Erythroblast (primary cell): ENCODE measurements at regions not wholly inside any gene's neighbourhood (a gene's known extent, or its start where the extent isn't known, plus 50 kb on each side); places are given as distances from the start of the nearest gene placed in this dataset.

Source experiments
- DNase-seq, 2 experiments: peaks; one replicate each; lab custom pipeline; 2025; lab: John Stamatoyannopoulos, UW
- GATA1 ChIP-seq: IDR thresholded peaks from 2 replicates; pipeline ENCODE4 v1.6.1; 2011; ENCODE audit warnings: low read depth, mild to moderate bottlenecking, control low read depth, low read length, moderate library complexity
- POLR2A ChIP-seq: IDR thresholded peaks from 2 replicates; pipeline ENCODE4 v1.6.1; 2011; ENCODE audit warnings: mild to moderate bottlenecking, low read length

- DNase-seq = no peak
Observed at GRCh38 chr10:78474743-78475142, 441.1 kb downstream of the RPS24 start.

DNA sequence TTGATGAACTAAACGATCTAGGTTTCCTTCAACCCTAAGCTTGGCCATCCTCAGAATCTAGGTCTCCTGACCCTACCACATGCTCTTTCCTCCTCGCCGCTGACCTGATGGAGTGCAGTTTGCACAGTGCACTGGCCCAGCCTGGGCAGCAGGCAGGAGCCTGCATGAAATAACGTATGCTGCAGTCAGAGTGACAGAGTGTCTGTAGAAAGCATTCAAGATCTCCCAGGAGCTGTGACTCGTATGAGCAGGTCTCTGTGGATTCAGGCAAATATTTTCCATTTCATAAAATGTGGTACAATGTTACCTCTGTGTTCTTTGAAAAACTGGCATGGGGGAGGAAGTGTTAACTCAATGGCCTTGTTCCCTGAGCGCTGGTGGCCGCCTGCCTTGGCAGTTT, 441.8 kb downstream of the RPS24 start:
- TF ChIP-seq POLR2A (no peak), GATA1 (no peak)
- no peak for DNase-seq

More at GRCh38 chr10:78474743-78475142, 441.1 kb downstream of the RPS24 start:
- TF ChIP-seq GATA1 (no peak), POLR2A (no peak)

- TF ChIP-seq GATA1 (no peak), POLR2A (no peak)
- DNase-seq = no peak
Observed at GRCh38 chr10:78476156-78476555, 442.5 kb downstream of the RPS24 start.

- no peak for DNase-seq
- TF ChIP-seq POLR2A = no peak
- TF ChIP-seq GATA1 = no peak
Observed at GRCh38 chr10:78476844-78477243, 443.2 kb downstream of the RPS24 start.

DNA sequence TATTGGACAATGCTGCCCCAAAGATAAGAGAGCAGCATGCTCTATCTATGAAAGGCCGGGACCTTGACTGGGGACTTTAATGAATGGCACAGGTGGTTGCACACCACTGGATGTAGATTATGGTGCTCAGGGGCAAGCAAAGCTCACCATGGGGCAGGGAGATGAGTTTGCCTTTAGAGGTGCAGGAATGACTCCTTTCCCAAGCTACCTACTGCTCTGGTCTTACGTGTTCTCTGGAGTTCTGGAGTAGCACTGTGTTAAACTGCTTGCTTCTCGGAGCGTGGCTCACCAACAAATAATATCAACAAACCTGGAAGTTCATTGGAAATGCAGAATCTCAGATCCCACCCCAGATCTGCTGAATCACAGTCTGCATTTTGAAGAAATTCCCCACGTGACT, 445.3 kb downstream of the RPS24 start:
- no peak for DNase-seq
- TF ChIP-seq POLR2A (no peak), GATA1 (no peak)

DNA sequence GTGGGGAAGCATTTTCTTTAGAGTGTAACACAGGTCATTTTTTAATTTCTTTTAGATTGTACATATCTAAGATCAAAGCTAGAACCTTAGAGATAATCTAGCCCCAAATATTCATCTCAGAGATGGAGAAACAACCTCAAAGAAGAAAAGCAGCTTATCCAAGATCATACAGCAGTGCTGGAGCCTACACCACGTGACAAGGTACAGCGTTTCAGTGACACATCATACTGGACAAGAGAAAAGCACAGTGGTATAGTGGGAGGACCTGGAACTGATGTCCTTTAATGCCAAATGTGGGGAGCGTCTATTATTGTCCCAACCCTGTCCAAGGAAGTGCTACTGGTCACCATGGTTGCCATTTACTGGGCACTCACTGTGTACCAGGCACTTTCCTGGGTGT, 445.8 kb downstream of the RPS24 start:
- TF ChIP-seq POLR2A (no peak), GATA1 (no peak)
- DNase-seq = no peak

DNA sequence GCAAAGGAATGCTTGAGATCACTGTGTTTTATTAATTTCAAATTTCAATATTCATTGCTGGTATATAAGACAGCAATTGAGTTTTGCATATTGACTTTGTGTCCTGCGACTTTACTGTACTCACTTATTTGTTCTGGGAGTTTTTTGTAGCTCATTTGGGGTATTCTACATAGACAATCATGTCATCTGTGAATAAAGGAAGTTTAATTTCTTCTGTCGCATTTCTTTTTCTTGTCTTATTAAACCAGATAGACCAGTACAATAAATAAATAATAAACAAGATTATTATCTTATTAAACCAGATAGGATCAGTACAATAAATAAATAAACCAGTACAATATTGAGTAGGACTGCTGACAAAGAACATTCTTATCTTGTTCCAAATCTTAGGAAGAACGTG, 448.2 kb downstream of the RPS24 start:
- TF ChIP-seq POLR2A = no peak
- no peak for TF ChIP-seq GATA1
- no peak for DNase-seq

GRCh38 chr10:78483641-78484040, 450.0 kb downstream of the RPS24 start:
- DNase-seq = no peak
- TF ChIP-seq POLR2A (no peak), GATA1 (no peak)

GRCh38 chr10:78489034-78489433, 455.4 kb downstream of the RPS24 start:
- TF ChIP-seq POLR2A (no peak), GATA1 (no peak)
- no peak for DNase-seq

DNA sequence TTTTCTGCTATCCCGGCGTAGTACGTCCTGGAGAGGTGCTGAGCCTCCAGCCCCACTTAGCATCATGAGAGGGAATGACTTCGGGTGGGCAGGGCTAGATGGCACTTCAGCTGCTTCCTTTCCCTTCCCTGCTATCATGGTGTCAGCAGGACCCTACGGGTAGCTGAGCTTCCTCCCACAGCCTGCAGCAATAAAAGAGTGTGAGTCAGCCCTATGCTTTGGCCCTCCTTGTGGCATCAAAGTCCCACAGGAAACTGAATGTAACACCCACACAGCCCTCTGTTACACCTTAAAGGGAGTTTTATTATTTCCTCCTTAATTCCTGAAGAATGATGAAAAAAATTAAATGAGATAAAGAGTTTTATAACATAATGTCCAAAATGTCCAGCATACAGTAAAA, 458.1 kb downstream of the RPS24 start:
- no peak for TF ChIP-seq POLR2A
- no peak for TF ChIP-seq GATA1
- DNase-seq = no peak

DNA sequence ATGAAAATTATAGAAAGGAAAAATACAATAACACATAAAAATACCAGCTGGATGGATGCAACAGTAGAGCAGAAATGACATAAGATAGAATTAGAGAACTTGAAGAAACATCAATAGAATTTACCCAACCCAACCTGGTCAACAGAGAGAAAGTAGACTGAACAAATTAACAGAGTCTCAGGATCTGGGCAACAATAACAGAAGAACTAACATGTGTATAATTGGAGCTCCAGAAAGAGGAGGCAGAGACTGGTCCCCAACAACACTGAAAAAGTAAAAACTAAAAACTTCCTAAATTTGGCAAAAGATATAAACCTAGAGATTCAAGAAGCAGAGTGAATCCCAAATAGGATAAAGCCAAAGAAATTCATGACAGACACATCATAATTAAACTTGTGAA, 458.8 kb downstream of the RPS24 start:
- DNase-seq = no peak
- TF ChIP-seq POLR2A = no peak
- no peak for TF ChIP-seq GATA1

GRCh38 chr10:78494179-78494578, 460.5 kb downstream of the RPS24 start:
- TF ChIP-seq GATA1 = no peak
- DNase-seq = no peak

GRCh38 chr10:78502210-78502936, 468.7 kb downstream of the RPS24 start:
- TF ChIP-seq POLR2A (no peak), GATA1 (no peak)
- no peak for DNase-seq

DNA sequence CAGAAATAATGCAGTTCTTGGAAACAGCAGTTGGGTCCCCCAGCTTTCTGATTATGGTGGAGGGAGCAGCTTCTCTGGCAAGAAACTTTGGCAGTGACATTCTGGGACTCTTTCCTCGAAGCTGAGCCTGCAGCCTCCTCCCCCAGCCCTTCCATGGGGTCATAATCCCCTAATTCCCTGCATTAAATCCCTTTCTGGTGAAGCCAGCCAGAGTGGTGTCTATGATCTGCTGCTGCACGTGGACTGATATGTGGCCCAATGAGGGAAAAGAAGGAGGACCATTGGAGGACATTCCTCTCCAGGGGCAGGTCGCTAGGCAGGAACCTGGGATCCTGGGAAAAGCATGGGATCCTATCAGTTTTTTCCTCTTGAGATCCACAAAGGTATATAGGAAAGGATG, 470.5 kb downstream of the RPS24 start:
- TF ChIP-seq GATA1 (no peak), POLR2A (no peak)
- DNase-seq = no peak

- no peak for DNase-seq
- TF ChIP-seq POLR2A (no peak), GATA1 (no peak)
Observed at GRCh38 chr10:78505657-78506056, 472.0 kb downstream of the RPS24 start.

GRCh38 chr10:78506614-78507013, 473.0 kb downstream of the RPS24 start:
- TF ChIP-seq GATA1 (no peak), POLR2A (no peak)
- DNase-seq = no peak

DNA sequence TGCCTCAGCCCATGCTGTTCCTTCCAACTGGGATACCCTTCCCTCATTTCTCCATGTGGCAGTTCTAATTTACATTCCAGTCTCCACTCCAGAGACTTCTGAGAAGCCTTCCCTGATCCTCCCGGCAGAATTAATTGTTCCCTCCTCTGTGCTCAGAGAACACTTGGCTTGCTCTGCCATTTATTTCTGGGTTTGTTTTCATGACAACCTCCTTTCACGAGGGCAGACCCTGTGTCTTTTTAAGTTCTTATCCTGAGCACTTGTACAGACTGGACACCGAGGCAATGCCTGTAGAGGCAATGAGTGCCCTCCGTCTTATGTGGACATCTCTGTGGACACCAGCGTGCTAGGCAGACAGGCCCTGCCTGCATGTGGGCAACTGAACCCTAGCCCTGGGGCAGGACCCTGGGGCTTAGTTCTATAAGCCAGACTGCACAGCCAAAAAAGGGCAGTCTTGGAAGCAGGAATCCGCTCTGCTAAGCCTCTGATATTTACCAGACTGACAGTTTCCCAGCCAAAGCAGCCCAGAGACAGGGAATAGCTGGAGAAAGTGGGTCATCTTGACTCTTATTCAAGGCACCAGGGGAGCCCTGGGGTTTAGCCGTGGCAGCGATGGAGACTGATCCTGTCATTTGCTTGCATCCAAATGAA, 474.0 kb downstream of the RPS24 start:
- TF ChIP-seq POLR2A = no peak
- no peak for TF ChIP-seq GATA1
- DNase-seq = no peak
